ENCODE measurements at regions not wholly inside any gene's neighbourhood (a gene's known extent, or its start where the extent isn't known, plus 50 kb on each side); places are given as distances from the start of the nearest gene placed in this dataset.

DNA sequence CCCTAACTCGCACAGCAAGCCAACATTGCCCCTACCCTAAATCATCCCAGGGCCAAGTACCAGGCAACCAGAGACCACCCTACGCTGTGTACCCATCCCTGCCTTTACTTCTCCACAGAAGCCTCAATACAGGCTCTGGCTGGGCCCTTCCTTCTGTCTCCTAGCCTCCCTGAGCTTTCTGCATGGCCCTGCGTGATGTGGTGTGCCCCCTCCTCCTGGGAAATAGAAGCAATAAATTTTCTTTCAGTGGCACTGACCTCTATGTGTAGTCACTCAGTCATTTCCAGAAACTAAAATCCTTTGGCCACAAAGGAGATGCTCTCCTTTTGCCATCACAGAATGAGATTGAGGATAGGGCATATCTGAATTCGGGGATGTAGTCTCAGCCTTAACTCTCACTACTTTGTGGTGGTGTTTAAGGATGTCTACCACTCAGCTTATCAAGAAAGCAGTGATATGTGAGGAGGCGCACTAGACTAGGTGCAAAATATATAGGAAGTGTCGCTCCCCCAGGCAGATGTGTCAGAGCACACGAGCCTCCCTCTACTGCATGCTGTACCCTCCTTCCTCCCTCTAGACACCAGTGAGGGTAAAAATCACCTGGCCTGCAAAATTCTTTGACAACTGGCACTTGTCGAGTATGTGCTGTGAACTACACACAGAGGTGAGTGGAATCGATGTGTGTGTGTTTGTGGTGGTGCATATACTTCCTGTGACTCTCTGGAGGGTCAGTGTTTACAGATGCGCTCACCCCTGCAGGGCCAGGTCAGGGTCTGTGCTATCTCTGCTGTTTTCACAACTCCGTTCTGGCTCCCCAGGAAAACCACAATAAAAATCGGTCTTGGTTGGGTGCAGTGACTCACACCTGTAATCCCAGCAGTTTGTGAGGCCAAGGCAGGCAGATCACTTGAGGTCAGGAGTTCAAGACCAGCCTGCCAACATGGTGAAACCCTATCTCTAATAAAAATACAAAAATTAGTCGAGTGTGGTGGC lies 825.9 kb upstream of the IGFBP3 start:
- Histone ChIP-seq H3K27ac (ENCODE audit: low read depth, low read length) (no peak overlapping the region), H3K4me3 (ENCODE audit: extremely low read depth in 1 of 4, insufficient read depth in 2 of 4, low read depth in 3 of 4, low read length in 4 of 4) (no peak overlapping the region), H3K4ac (replicated peaks; ENCODE audit: insufficient read length, low read depth, low read length) (no peak overlapping the region), H3K36me3 (ENCODE audit: control insufficient read depth in 2 of 4, insufficient read depth in 4 of 4, low read length in 3 of 4) (no peaks in the 10 kb centered on the region), H2BK20ac (ENCODE audit: low read length) (no peak overlapping the region), H3K23ac (ENCODE audit: insufficient read length) (no peak overlapping the region), H2BK15ac (ENCODE audit: low read length) (no peak overlapping the region), H3K9me3 (ENCODE audit: insufficient read depth in 2 of 2, low read depth in 1 of 2, low read length in 1 of 2) (no peaks in the 10 kb centered on the region), H3K79me1 (ENCODE audit: low read depth, low read length) (no peaks in the 10 kb centered on the region), H4K20me1 (replicated peaks in 1 of 2; ENCODE audit: control insufficient read depth in 1 of 2, insufficient read depth in 2 of 2, low read length in 2 of 2) (no peaks in the 10 kb centered on the region), H2BK120ac (replicated peaks; ENCODE audit: low read depth, low read length) (no peak overlapping the region), H3K23me2 (ENCODE audit: low read depth, low read length) (no peaks in the 10 kb centered on the region), H4K5ac (ENCODE audit: insufficient read length, low read depth, low read length) (no peak overlapping the region), H3K9ac (replicated peaks in 1 of 4; ENCODE audit: extremely low read depth in 1 of 4, low read depth in 3 of 4, low read length in 3 of 4) (no peak overlapping the region), H4K8ac (ENCODE audit: extremely low read depth, insufficient read depth, low read length) (no peak overlapping the region; the same call in 1 of the 2 replicates), H4K91ac (replicated peaks; ENCODE audit: insufficient read length, low read length) (no peak overlapping the region), H2BK12ac (ENCODE audit: low read depth, low read length) (no peak overlapping the region), H3K79me2 (ENCODE audit: control insufficient read depth in 1 of 2, insufficient read depth in 2 of 2, low read length in 2 of 2) (no peaks in the 10 kb centered on the region), H3K4me2 (ENCODE audit: insufficient read depth in 1 of 2, low read depth in 2 of 2, low read length in 2 of 2) (no peak overlapping the region), H3K27me3 (replicated peaks in 1 of 4; ENCODE audit: control insufficient read depth in 3 of 4, extremely low read depth in 1 of 4, insufficient read depth in 3 of 4, low read length in 3 of 4) (no peaks in the 10 kb centered on the region), H2BK5ac (ENCODE audit: low read depth, low read length) (no peak overlapping the region), H2AK5ac (ENCODE audit: low read depth, low read length) (no peak overlapping the region), H3K56ac (replicated peaks; ENCODE audit: insufficient read length, low read depth, low read length) (no peak overlapping the region), H2AFZ (ENCODE audit: low read length) (no peak overlapping the region), H3K18ac (ENCODE audit: extremely low read depth, low read length) (no peak overlapping the region), H3K4me1 (replicated peaks in 1 of 4; ENCODE audit: control insufficient read depth in 3 of 4, insufficient read depth in 4 of 4, low read length in 3 of 4) (no peaks in the 10 kb centered on the region), H3K14ac (ENCODE audit: insufficient read length) (no peak overlapping the region)
- DNase-seq (ENCODE audit: low read depth in 1 of 2, low spot score in 2 of 2) (no peak), FAIRE-seq (no peak)
- CTCF ChIA-PET (ENCODE audit: partially characterized antibody), result interaction anchor here (0.6 kb wide), 1 partner anchor 27 kb away, joined by 4 read pairs; no protein-coding TSS in a partner anchor
- 94% methylated on average over 12 of the region's 13 CpGs; no CpG with 5 or more reads in 1 of the 2 experiments for WGBS, 2 experiments (ENCODE audit: extremely low coverage in 1 of 2, insufficient coverage in 1 of 2, insufficient read length in 1 of 2, insufficient replicate concordance in 2 of 2, low coverage in 1 of 2, low lambda C conversion rate in 2 of 2, missing lambda C conversion rate in 1 of 2)
- POLR2A ChIA-PET (ENCODE audit: partially characterized antibody), result no interaction called here
- TF ChIP-seq RBBP5 (IDR thresholded peaks at IDR 0.05; ENCODE audit: borderline replicate concordance, low read depth, low read length) (no peak), CHD1 (IDR thresholded peaks at IDR 0.05; ENCODE audit: low read depth, low read length) (no peak)

Measured in H1 (cell line).